NCI-H2081 (cell line): ENCODE measurements at regions not wholly inside any gene's neighbourhood (a gene's known extent, or its start where the extent isn't known, plus 50 kb on each side); places are given as distances from the start of the nearest gene placed in this dataset.
"Not testable (repeated sequence)": the region's sequence is repeated elsewhere in the genome, so short reads cannot be mapped to it uniquely, and the experiment has no call there.

Source experiments
- DNase-seq, 2 experiments: peaks; one replicate each; lab custom pipeline; 2025; lab: John Stamatoyannopoulos, UW

DNA sequence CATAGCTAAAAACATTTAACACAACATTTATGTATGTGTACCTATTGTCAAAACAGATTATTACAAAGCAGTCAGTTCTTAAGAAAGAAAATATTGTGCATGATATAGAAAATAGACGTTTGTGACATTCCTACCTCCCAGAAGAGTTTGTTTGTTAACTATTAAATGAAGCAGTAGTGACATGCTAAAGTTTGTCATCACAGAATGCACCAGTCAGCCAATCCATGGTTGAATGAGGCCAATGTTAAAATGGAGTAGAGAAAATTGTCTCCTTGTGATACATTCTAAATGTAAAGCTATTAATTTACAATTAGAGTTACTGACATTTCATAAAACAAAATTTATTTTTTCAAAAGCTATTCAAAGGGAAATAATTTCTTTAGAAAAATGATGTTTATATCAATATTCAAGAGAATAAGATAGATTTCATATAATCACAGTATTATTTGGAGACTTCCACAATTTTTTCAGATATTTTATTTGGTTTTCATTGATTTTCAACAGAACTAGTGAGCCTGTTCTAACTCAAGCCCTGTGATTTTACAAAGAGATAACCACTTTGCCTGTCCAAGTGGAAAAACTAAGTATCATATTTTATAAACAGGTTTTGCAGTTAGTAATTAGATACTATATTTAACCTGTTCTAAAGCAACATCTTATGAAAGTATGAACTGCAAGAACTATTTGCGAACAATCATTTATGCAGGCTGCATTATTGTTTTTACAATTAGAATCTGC lies 176.8 kb downstream of the ISL1 start:
- no peak for DNase-seq

DNA sequence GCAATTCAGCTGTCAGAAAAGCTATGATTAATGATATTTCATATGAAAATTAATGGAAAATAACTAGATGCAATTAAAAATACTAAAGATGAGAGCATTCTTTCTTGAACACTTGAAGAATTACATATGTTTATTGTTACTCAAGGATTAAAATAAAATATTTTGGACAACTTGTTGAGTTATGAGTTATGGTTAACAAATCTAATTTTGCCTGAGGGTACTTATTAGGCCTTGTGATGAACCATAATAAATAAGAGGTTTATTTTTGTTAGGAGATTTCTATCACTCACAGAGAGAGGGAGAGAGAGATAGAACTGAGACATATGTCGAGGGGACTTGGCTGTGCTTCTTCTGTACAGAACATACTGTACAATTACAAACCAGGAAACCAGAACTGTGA lies 183.7 kb downstream of the ISL1 start:
- DNase-seq: no peak

DNA sequence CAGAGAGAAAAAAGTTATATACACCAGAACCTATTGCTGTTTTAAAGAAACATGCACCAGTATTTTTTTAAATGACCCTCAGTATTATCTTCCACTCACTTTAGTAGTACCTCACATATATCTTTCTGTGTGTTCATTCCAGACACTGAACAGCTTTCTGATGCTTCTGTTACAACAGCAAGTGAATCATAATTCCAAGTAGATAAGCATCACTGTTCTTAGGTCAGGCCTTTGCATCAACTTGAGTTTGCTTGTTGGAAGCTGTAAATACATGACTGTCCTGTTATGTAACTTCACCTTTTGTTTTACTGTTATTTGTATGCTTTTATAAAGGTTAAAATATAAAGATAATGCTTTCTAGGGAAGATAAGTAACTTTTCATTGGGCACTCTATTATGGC lies 184.4 kb downstream of the ISL1 start:
- DNase-seq: no peak

DNA sequence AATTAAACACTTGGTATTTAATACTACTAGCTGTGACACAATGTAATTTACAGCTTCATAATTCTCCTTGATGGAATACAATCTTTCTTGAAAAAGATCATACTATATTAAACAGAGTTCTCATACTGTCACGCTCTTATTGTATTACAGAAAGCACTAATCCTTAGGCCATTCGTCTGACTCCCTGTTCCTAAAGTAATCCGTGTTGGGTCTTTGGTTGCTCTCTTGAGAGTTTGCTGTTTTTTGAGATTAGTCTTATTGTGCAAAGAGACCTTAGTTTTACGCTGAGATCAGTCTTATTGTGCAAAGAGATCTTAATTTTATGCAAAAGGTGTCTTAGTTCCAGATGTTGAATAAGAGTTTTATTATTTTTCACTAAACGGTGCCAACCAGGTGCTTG lies 190.6 kb downstream of the ISL1 start:
- no peak for DNase-seq

DNA sequence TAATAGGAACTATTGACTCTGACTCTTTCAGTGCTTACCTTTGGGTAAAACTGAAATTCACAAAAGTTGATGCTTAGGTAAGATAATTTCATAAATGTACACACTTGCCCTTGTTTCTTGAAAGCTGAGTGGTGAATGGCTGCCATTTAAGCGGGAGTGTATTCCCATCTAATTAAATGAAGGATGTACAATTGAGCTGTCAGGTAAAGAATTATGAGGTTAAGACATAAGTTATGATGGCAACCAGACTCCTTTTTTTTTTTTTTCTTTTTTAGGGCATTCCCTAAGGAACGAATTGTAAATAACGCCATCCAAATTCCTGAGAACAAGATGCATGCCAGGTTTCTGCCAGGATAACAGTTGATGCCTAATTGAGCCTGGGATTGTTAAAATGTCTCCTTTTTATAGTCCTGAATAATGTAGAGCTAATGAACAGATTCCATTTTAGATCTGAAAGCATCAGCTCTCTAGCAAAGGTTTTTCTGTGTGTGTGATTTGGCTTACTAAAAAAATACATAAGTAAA lies 199.7 kb downstream of the ISL1 start:
- no peak for DNase-seq

DNA sequence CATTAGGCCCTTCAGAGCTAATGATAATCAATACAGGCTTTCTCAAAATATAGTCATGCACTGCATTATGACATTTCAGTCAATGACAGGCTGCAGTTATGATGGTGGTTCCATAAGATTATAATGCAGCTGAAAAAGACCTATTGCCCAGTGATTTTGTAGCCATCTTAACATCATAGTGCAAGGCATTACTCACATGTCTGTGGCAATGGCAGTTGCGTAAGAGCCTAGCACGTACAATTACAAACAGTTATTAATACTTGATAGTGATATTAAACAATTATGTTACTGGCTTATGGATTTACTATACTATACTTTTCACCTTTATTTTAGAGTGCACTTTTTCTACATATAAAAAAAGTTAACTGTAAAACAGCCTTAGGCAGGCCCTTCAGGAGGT lies 214.8 kb downstream of the ISL1 start:
- no peak for DNase-seq

DNA sequence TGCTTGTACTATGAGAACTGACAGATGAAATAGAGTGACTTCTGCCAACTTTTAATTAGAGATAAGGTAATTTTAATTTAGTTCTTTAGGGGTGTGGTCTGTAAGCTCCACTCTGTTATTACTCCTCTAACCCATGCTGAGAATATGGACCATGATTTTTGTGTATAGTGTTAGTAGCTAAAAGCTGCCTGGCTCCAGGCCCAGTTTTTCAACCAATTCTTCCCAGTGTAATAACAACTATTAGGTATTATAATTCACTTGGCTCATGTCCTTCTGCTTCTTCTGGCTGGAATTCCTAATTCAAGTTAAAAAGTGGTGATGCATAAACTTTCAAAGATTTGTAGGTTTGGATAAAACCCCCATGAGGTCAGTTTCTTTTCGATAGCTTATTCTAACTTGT lies 216.3 kb downstream of the ISL1 start:
- peak; percentile 85 to 94 for DNase-seq

DNA sequence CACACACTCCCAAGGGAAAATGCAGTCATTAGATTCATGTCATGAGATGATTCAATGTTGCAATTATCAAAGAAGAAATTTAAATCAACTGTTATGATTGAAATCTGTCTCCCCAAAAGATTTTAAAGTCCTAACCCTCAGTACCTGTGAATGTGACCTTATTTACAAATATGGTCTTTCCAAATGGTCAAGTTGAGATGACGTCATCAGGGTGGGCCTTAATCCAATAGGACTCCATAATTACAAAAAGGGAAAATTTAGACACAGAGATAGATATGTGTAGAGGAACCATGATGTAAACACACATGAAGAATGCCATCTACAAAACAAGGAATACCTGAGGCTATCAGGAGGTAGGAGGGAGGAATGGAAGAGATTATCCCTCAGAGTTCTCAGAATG lies 221.1 kb downstream of the ISL1 start:
- no peak for DNase-seq

DNA sequence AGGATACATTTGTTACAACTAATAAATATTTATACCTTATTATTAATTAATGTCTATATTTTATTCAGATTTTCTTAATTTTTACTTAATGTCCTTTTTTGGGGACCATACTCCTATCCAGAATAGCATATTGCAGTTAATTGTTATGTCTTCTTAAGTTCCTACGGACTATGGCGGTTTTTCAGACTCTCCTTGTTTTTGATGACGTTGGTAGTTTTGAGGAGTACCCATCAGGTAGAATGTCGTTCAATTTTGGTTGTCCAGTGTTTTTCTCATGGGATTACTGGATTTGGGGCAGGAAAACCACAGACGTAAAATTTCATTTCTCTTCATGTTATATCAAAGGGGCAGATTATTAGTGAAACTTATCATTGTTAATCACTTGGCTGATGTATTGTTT lies 223.7 kb downstream of the ISL1 start:
- no peak for DNase-seq

DNA sequence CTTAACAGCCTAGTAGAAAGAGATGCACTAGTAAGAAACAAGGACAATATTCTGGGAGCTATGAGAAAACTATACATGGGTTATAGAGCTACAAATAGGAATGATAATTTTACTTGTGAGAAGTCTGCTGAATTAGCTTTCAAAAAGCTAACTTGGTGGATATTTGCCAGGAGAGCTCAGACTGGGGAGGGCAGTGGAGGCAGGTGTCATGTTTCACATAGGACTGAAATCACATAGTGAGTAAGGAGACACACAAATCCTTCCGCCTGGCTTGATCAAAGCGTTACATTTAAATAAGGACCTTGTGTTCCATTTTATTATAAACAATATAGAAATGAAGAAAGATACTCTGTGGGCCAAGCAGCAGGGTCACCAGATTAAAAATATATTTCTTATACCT lies 235.0 kb downstream of the ISL1 start:
- no peak for DNase-seq

DNA sequence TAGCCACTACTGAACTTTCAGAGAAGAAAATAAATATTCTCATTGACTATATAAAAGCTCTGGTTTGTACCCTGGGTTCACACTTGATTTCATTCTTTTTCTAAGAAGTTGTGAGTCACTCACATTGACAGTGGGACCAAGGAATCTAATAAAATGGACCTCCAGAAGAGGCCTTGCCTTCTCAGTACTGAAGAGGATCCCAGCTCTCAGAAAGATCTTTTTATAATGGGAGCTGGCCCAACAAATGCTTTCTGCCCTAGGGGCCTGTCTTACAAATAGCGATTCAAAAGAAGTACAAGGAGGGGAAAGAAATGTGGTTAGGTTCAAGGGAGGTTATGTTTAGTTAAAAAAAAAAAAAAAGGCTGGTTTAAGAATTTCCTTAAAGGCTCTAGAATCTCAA lies 237.9 kb downstream of the ISL1 start:
- DNase-seq: no peak

DNA sequence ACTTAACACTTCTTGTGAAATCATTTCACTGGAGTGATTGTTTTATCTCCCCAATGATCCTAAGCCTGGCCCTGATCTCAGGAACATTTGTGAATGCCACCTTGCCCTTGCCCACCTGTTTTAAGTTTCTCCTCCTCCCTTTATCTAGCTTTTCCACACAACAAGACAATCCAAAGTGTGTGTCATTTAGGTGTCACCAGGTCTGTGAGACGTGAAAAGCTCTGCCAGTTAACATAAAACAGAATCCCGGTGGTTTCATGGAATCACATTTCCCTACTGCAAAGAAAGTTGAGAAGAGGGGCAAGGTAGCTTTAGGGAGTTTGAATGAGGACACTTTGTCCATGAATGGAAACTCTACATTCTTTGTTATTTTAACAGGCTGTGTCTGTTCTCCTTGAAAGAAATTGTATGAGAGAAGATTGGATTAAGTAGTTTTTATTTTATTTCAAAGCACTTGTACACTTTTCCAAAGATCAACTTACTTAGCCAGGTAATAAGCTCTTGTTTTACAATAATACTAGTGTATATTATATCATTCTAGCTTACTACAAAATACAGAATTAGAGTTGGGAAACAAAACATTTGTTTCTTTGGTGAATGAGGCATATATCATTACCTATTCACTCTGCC lies 239.0 kb downstream of the ISL1 start:
- DNase-seq: no peak

DNA sequence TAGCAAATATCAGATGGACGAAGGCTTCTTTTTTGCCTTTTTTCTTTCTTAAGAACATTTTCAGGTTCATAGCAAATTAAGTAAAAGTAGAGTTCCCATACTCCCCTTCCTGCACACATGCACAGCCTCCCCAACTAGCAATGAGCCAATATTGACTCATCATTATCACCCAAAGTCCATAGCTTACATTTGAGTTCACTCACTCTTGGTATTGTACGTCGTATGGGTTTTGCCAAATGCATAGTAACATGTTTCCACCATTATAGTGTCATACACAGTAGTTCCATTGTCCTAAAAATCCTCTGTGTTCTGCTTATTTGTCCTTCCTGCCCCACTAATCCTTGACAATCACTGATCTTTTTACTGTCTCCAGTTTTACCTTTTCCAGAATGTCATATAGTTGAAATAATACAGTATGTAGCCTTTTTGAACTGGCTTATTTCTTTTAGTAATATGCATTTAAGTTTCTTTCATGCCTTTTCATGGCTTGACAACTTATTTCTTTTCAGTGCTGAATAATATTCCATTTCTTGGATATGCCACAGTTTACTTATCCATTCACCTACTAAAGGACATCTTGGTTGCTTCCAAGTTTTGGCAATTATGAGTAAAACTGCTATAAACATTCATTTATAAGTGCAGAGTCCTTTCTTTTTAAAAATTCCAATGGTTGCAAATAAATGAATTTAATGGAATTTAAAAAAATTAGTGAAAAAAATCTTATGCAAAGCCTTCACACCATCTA lies 242.1 kb downstream of the ISL1 start:
- DNase-seq: no peak

DNA sequence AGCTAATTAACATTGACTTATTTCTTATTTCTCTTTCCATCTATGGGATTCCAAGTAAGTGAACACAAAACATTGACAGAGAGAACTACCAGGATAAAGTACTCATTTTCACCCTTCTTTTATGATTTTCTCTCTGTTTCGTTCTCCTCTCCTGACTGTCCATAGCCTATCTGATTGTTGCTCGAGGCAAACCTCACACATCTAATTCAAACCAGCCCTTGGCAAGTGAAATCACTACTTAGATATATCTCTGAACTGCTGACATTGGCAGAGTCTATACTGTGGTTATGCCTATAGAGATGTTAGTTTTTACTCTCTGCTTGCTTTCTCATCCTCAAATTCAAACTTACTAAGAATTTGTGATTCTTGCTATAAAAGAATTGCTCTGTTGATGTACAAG lies 248.8 kb downstream of the ISL1 start:
- DNase-seq: no peak

DNA sequence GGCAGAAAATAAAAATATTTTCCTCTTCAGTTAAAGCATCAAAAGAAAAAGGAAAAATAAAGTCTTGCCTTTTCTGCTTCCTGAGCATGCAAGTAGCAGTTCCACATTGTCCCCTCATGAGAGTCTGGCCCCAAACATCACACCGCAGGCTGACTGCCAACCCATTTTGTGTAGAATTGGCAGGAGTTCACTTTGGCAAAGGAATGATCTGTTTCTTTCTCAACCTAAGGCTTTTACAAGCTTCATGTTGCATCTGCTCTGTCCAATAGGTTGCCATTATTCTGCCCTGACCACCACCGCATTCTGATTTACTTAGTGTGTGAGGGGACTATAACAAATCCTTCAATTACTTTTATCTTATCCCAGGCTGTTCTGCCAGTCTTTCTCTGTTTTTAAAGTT lies 249.5 kb downstream of the ISL1 start:
- DNase-seq: peak; percentile 5 to 78

DNA sequence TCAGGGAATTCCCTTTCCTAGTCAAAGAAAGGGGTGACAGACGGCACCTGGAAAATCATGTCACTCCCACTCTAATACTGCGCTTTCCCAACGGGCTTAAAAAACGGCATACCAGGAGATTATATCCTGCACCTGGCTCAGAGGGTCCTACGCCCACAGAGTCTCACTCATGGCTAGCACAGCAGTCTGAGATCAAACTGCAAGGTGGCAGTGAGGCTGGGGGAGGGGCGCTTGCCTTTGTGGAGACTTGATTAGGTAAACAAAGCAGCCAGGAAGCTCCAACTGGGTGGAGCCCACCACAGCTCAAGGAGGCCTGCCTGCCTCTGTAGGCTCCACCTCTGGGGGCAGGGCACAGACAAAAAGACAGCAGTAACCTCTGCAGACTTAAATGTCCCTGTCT lies 253.7 kb downstream of the ISL1 start:
- DNase-seq: not testable (repeated sequence)

DNA sequence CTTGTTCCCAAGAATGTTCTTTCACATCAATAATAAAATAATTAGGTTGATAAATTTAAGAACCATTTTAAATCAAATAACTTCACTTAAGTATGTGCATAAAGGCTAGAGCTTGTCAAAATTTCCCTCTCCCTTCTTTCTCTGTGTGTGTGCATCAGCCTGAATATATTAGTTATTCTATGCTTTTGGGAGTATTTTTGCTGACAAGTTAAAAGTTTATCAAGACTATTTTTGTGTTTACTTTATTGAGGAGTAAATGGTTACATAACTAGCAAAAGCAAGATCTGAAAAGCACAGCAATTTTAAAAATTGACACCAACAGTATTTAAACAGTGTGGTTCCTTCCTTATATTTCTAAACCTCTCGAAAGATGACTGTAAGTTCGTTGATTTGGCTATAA lies 261.7 kb downstream of the ISL1 start:
- no peak for DNase-seq

DNA sequence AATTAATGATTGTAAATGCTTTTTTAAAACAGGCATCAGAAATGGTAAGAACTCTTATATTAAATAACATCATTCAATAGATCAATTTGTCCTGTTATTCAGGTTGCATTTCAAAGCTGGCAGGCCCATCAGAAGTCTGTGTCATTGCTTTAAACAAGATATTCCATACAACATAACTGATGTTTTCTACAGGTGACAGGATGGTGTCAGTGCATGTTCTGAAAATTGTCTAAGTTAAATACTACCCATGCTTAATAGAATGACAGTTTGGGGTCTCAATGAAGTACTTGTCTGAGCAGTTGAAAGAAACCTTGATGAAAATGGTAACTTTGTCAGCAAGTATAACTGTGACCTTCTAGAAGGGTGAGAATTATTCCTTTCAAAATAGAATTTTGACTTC lies 263.2 kb downstream of the ISL1 start:
- no peak for DNase-seq

DNA sequence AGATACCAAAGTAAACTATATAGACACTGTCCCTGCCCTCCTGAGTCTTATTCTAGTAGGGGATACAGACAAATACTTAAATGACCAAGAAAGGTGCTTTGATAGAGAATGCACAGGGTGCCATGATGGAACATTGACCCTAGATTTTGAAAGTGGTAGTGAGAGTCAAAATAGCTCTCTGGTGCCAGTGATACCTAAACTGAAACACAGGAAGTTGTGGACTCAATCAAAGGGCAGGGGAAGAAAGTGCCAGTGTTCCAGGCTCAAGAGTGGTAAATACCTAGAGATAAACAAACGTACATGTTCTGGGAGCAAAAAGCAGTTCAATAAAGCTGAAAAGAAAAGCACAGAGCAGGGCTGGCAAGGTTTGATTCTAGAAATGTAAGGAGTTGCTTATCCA lies 267.6 kb downstream of the ISL1 start:
- no peak for DNase-seq

DNA sequence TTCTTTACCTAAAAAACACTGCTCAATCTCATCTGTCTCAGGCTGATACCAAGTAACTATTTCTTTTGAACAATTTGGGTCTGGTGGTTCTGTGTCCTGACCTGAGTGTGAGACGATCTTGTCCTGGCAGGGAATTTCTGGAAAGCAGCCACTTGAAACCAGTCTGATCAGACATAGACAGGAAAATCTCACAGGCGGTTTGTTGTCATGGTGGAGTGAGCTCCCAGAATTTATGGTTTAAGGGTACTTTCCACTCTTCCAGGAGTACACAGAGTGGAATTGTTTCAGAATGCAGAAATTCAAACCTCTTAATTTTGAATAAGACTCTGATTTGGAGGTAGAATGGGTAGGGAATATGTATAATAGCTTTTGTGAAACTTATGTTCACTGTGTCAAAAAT lies 268.2 kb downstream of the ISL1 start:
- DNase-seq: no peak

DNA sequence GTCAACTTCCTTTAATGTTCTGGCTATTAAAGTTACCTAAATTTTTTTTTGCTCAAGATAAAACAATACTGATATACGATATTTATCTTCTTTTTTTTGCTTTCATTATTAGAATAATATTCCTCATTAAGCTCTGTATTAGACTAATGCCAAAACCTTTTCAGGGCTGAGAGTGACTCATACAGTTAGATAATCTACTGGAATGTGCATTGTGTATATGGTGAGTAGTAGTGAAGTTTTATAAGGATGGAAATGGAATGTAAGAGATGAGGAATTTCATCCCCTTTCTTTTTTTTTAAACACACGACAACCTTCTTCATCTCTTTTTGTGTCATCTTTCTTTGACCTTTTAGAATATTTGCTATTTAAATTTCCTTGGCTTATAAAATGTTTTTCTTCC lies 268.6 kb downstream of the ISL1 start:
- no peak for DNase-seq

DNA sequence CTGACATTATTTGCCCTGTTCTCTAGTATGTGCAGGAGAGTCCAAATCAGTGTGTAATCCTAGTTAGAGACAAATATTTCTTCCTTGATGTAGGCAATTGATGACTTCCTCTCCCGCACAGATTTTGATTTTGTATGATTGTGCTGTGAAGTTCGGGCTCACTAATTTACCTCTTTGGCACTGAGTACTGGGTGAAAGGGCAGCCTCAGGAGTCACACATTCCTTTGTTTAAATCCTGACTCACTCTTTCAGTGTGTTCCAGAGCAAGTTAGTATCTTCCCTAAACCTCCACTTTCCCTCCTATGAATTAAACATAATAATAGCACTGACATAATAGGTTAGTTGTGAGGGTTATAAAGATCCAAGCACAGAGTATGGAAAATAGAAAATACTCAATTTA lies 269.7 kb downstream of the ISL1 start:
- no peak for DNase-seq
